K562 (cell line): ENCODE measurements at regions not wholly inside any gene's neighbourhood (a gene's known extent, or its start where the extent isn't known, plus 50 kb on each side); places are given as distances from the start of the nearest gene placed in this dataset.

Experiments used
- ATAC-seq: fragments of 200-7000 bp; cut with Tn5 transposase; 3 replicates; pipeline ENCODE4 v1.9.1; 2020; ENCODE audit warnings: moderate library complexity
- BruUV-seq: library from RNA; stranded (reverse); fragments of 400-500 nt; replicated peaks from 2 replicates; lab custom pipeline; 2021; lab: Mats Ljungman, UMichigan
- CTCF ChIA-PET: fragments of 300-600 bp; formaldehyde crosslinking; extraction: SDS; loops from one replicate; lab custom pipeline; 2021; ENCODE audit warnings: low intra/inter-chr PET ratio; lab: Yijun Ruan, JAX
- POLR2A ChIA-PET: fragments of 300-600, 350-650 bp; sonication (Branson Sonifier 250); formaldehyde crosslinking; extraction: SDS; loops from one replicate; lab custom pipeline; 2021; ENCODE audit warnings: antibody characterized with exemption, inconsistent platforms; lab: Yijun Ruan, JAX
- DNase-seq, 4 experiments: peaks; one replicate each; pipeline versions ENCODE4 v3.0.0 to v3.0.0-alpha.2; 2011 to 2018; ENCODE audit warnings: low spot score in 3 of 4, mixed read lengths in 3 of 4; ENCODE audit errors: extremely low read depth in 1 of 4
- FAIRE-seq: peaks from 2 replicates; lab custom pipeline; 2011; peaks lifted over from hg19 to GRCh38; lab: Jason Lieb, UNC
- H2AFZ ChIP-seq: 2 replicates; pipeline ENCODE4 v1.6.0; 2011; ENCODE audit warnings: low read depth, low read length, control low read depth, inconsistent platforms
- H3K27ac ChIP-seq: fragments of 200-600 bp; 3 replicates; pipeline ENCODE4 v1.8.0; 2011; ENCODE audit warnings: low read depth, mild to moderate bottlenecking, control low read depth, inconsistent platforms, low read length, moderate library complexity, mixed read lengths; ENCODE audit errors: extremely low read depth
- H3K27me3 ChIP-seq, 2 experiments: fragments of 300-600 bp in 1 of 2; 2 replicates in 1 of 2; 3 replicates in 1 of 2; pipeline versions ENCODE4 v1.6.0 to v1.8.0; 2011; ENCODE audit warnings: inconsistent platforms in 2 of 2, low read length in 2 of 2, mild to moderate bottlenecking in 1 of 2, mixed read lengths in 1 of 2, moderate library complexity in 1 of 2; ENCODE audit not compliant: control insufficient read depth in 2 of 2, insufficient read depth in 2 of 2
- H3K36me3 ChIP-seq: fragments of 300-600 bp; 3 replicates; pipeline ENCODE4 v1.8.0; 2011; ENCODE audit warnings: mild to moderate bottlenecking, low read length, inconsistent platforms; ENCODE audit not compliant: control insufficient read depth, insufficient read depth
- H3K4me1 ChIP-seq, 2 experiments: fragments of 200-600 bp in 1 of 2; replicated peaks in 1 of 2; 2 replicates in 1 of 2; 3 replicates in 1 of 2; pipeline versions ENCODE4 v1.5.1 to v1.8.0; 2011; ENCODE audit warnings: inconsistent platforms in 2 of 2, low read length in 2 of 2, mild to moderate bottlenecking in 1 of 2, mixed read lengths in 1 of 2, moderate library complexity in 1 of 2; ENCODE audit not compliant: control insufficient read depth in 2 of 2, insufficient read depth in 2 of 2
- H3K4me2 ChIP-seq: 2 replicates; pipeline ENCODE4 v1.6.1; 2011; ENCODE audit warnings: low read length, control low read depth, inconsistent platforms, mixed read lengths; ENCODE audit not compliant: insufficient read depth
- H3K4me3 ChIP-seq: fragments of 200-600 bp; sonication (generic), shearing (Covaris generic); 2 replicates; pipeline ENCODE4 v1.5.1; 2016; ENCODE audit warnings: control low read depth, inconsistent platforms
- H3K79me2 ChIP-seq: fragments of 200-600 bp; 3 replicates; pipeline ENCODE4 v1.8.0; 2011; ENCODE audit warnings: low read length, inconsistent platforms; ENCODE audit not compliant: control insufficient read depth, insufficient read depth
- H3K9ac ChIP-seq, 2 experiments: 2 replicates each; pipeline versions ENCODE4 v1.6.0 to v1.6.1; 2011; ENCODE audit warnings: low read depth in 2 of 2, low read length in 2 of 2, control low read depth in 1 of 2, inconsistent platforms in 1 of 2, mild to moderate bottlenecking in 1 of 2, mixed read lengths in 1 of 2; ENCODE audit not compliant: insufficient read depth in 1 of 2
- H3K9me1 ChIP-seq: one replicate; pipeline ENCODE4 v1.6.0; 2011; ENCODE audit warnings: inconsistent platforms, mild to moderate bottlenecking, low read length, moderate library complexity; ENCODE audit not compliant: control insufficient read depth, insufficient read depth
- H3K9me3 ChIP-seq: replicated peaks from 2 replicates; pipeline ENCODE4 v1.5.1; 2011; ENCODE audit warnings: low read depth, low read length, inconsistent platforms; ENCODE audit not compliant: control insufficient read depth, insufficient read depth
- H4K20me1 ChIP-seq: replicated peaks from 2 replicates; pipeline ENCODE4 v1.6.1; 2011; ENCODE audit warnings: low read length, inconsistent platforms, mixed read lengths; ENCODE audit not compliant: control insufficient read depth, insufficient read depth
- ELF2 ChIP-seq: fragments of 250-450 bp; sonication (Bioruptor Pico); IDR thresholded peaks from 2 replicates; pipeline ENCODE4 v1.5.0; 2021; ENCODE audit warnings: mild to moderate bottlenecking
- EWSR1 ChIP-seq: fragments of 450-650 bp; IDR thresholded peaks from 2 replicates; pipeline ENCODE4 v1.6.1; 2018; ENCODE audit warnings: borderline replicate concordance, mild to moderate bottlenecking, low read depth, moderate library complexity; ENCODE audit not compliant: partially characterized antibody
- HDAC1 ChIP-seq, 2 experiments: fragments of 450-650 bp; IDR thresholded peaks; 2 replicates each; pipeline ENCODE4 v1.6.1; 2016 to 2017; ENCODE audit warnings: inconsistent platforms in 1 of 2, mild to moderate bottlenecking in 1 of 2, moderate library complexity in 1 of 2
- PHTF2 ChIP-seq: fragments of 250-450 bp; sonication (Bioruptor Pico); IDR thresholded peaks from 2 replicates; pipeline ENCODE4 v1.5.0; 2021; ENCODE audit warnings: mild to moderate bottlenecking
- ZBTB1 ChIP-seq: sonication (generic); formaldehyde crosslinking; IDR thresholded peaks from 2 replicates; pipeline ENCODE4 v1.8.1; 2023; ENCODE audit warnings: missing genetic modification reagents, low read depth, mild to moderate bottlenecking, borderline replicate concordance
- ZNF764 ChIP-seq: fragments of 250-450 bp; sonication (Bioruptor Pico); IDR thresholded peaks from 2 replicates; pipeline ENCODE4 v1.4.0; 2020; ENCODE audit warnings: low read depth, mild to moderate bottlenecking, moderate library complexity
- WGBS: fragments of 100-300 bp; shearing (Covaris generic); methylation state at CpG from one replicate; pipeline ENCODE4 v1.1.6; 2016; ENCODE audit warnings: low coverage, mixed read lengths; ENCODE audit not compliant: insufficient coverage; ENCODE audit errors: missing lambda C conversion rate; 5-methylcytosine and 5-hydroxymethylcytosine counted together
- in situ Hi-C: fragments of 300-500 bp; cut with MboI; formaldehyde crosslinking; loops from 4 replicates; pipeline ENCODE4 v1.15.0; 2018; ENCODE audit warnings: inconsistent platforms, mixed read lengths
- intact Hi-C: fragments of 100-400 bp; cut with micrococcal nuclease; formaldehyde crosslinking; loops from 2 replicates; pipeline ENCODE4 v1.14.2; 2022
- TF ChIP-seq, protein P1 (sequence below): IDR thresholded peaks from 2 replicates; pipeline ENCODE4 v1.6.1; 2012; ENCODE audit warnings: low read depth, low read length, improper control_type of control experiment, borderline replicate concordance
- TF ChIP-seq, protein P2 (sequence below): fragments of 450-650 bp; conservative IDR thresholded peaks from 2 replicates; pipeline ENCODE4 v1.6.1; 2016; ENCODE audit warnings: missing genetic modification characterization, low read depth, mild to moderate bottlenecking, control low read depth, missing compliant biosample characterization

DNA sequence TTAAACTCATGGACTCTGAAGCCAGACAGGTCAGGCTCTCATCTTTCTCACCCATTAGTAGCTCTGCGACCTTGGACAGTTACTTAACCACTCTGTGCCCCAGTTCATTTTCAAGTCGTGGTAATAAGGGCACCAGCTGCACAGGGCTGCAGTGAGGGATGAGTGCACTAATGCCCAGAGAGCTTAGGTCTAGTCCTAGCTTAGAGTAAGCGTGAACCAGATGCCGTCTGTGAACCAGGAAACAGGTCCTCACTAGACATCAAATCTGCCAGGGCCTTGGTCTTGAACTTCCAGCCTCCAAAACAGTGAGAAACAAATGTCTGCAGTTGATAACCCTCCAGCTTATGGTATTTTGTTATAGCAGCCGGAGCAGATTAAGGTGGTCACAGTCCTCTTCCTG, 222.4 kb upstream of the PFKP start:
- H3K36me3 ChIP-seq: no peaks in the 10 kb centered on the region
- no peak for DNase-seq
- POLR2A ChIA-PET: no interaction called here
- intact Hi-C loops (no loop called here), in situ Hi-C loops (no loop called here)
- H4K20me1 ChIP-seq: no peaks in the 10 kb centered on the region
- WGBS: 0% methylated on average over 5 of the region's 5 CpGs
- CTCF ChIA-PET: no interaction called here
- H3K79me2 ChIP-seq: no peaks in the 10 kb centered on the region
- no peaks in the 10 kb centered on the region for H3K9me1 ChIP-seq
- no peak for FAIRE-seq
- no peaks in the 10 kb centered on the region for H3K9me3 ChIP-seq
- no peak overlapping the region for H2AFZ ChIP-seq
- no peaks in the 10 kb centered on the region for H3K4me1 ChIP-seq
- no peak overlapping the region for H3K4me3 ChIP-seq
- no TSS peak for BruUV-seq
- H3K9ac ChIP-seq: no peak overlapping the region
- TF ChIP-seq, protein P1, sequence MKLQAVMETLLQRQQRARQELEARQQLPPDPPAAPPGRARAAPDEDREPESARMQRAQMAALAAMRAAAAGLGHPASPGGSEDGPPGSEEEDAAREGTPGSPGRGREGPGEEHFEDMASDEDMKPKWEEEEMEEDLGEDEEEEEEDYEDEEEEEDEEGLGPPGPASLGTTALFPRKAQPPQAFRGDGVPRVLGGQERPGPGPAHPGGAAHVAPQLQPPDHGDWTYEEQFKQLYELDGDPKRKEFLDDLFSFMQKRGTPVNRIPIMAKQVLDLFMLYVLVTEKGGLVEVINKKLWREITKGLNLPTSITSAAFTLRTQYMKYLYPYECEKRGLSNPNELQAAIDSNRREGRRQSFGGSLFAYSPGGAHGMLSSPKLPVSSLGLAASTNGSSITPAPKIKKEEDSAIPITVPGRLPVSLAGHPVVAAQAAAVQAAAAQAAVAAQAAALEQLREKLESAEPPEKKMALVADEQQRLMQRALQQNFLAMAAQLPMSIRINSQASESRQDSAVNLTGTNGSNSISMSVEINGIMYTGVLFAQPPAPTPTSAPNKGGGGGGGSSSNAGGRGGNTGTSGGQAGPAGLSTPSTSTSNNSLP: no peak
- TF ChIP-seq ZNF764 (CRISPR knock-in tag): no peak
- TF ChIP-seq HDAC1 (IDR thresholded peaks at IDR 0.05): no peak
- no peak for TF ChIP-seq ZBTB1 (CRISPR knock-in tag)
- TF ChIP-seq PHTF2: no peak
- TF ChIP-seq, protein P2, sequence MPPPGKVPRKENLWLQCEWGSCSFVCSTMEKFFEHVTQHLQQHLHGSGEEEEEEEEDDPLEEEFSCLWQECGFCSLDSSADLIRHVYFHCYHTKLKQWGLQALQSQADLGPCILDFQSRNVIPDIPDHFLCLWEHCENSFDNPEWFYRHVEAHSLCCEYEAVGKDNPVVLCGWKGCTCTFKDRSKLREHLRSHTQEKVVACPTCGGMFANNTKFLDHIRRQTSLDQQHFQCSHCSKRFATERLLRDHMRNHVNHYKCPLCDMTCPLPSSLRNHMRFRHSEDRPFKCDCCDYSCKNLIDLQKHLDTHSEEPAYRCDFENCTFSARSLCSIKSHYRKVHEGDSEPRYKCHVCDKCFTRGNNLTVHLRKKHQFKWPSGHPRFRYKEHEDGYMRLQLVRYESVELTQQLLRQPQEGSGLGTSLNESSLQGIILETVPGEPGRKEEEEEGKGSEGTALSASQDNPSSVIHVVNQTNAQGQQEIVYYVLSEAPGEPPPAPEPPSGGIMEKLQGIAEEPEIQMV (tag): no peak
- no peak for TF ChIP-seq EWSR1
- no peak for TF ChIP-seq ELF2 (CRISPR knock-in tag)
- no peak for ATAC-seq
- H3K27ac ChIP-seq: no peak overlapping the region
- no peak overlapping the region for H3K4me2 ChIP-seq
- 0 out of 5 replicates have a peak, but pooled peaks cover 0 to 3% of the 10 kb centered on the region in 2 experiments for H3K27me3 ChIP-seq
